H1 (cell line): ENCODE measurements at regions not wholly inside any gene's neighbourhood (a gene's known extent, or its start where the extent isn't known, plus 50 kb on each side); places are given as distances from the start of the nearest gene placed in this dataset.

Source experiments
- ATF3 ChIP-seq: IDR thresholded peaks from 2 replicates; pipeline ENCODE4 v1.6.1; 2011; ENCODE audit warnings: low read depth, mild to moderate bottlenecking, low read length; ENCODE audit not compliant: insufficient read depth
- CHD7 ChIP-seq: fragments of 300-600 bp; sonication (generic); IDR thresholded peaks from 2 replicates; pipeline ENCODE4 v1.7.1; 2012; ENCODE audit warnings: low read length, moderate library complexity, mild to moderate bottlenecking, inconsistent platforms; ENCODE audit not compliant: insufficient replicate concordance
- CTBP2 ChIP-seq: IDR thresholded peaks from 2 replicates; pipeline ENCODE4 v1.7.0; 2011; ENCODE audit warnings: borderline replicate concordance, mild to moderate bottlenecking, moderate library complexity, mixed read lengths, low read length; ENCODE audit not compliant: insufficient read depth, insufficient read length
- GABPA ChIP-seq: IDR thresholded peaks from 2 replicates; pipeline ENCODE4 v1.6.1; 2011; ENCODE audit warnings: mild to moderate bottlenecking, low read length, moderate library complexity, borderline replicate concordance; ENCODE audit not compliant: insufficient read depth
- KDM4A ChIP-seq: IDR thresholded peaks from one replicate; pipeline ENCODE4 v1.7.1; 2012; ENCODE audit warnings: low read depth, mild to moderate bottlenecking, moderate library complexity, low read length, inconsistent platforms; ENCODE audit not compliant: severe bottlenecking
- KDM5A ChIP-seq: fragments of 200-600 bp; IDR thresholded peaks from 2 replicates; pipeline ENCODE4 v1.7.1; 2012; ENCODE audit warnings: mild to moderate bottlenecking, low read length, inconsistent platforms, mixed read lengths
- MAFK ChIP-seq: IDR thresholded peaks from 2 replicates; pipeline ENCODE4 v1.6.1; 2012; ENCODE audit warnings: low read depth, mild to moderate bottlenecking, improper control_type of control experiment, low read length
- POLR2A ChIP-seq, 2 experiments: IDR thresholded peaks; 1 replicate in 1 of 2; 2 replicates in 1 of 2; pipeline ENCODE4 v1.6.1; 2011; ENCODE audit warnings: low read depth in 2 of 2, low read length in 2 of 2, mild to moderate bottlenecking in 2 of 2; ENCODE audit errors: control extremely low read depth in 1 of 2
- TCF12 ChIP-seq: IDR thresholded peaks from 2 replicates; pipeline ENCODE4 v1.6.1; 2011; ENCODE audit warnings: low read depth, mild to moderate bottlenecking, low read length
- ZNF274 ChIP-seq: IDR thresholded peaks from 2 replicates; pipeline ENCODE4 v1.7.0; 2012; ENCODE audit warnings: low read length, borderline replicate concordance; ENCODE audit errors: extremely low read depth

GRCh38 chr5:26014206-26014605, 1024.2 kb downstream of the CDH9 start (continued):
- TF ChIP-seq CHD7 (no peak), ATF3 (no peak), CTBP2 (no peak), TCF12 (no peak), GABPA (no peak), ZNF274 (no peak), KDM4A (no peak), KDM5A (no peak), POLR2A (IDR thresholded peaks at IDR 0.05; ENCODE audit: control extremely low read depth in 1 of 2, low read depth in 2 of 2, low read length in 2 of 2) (no peak), MAFK (no peak)
- TF ChIP-seq, all 59 proteins: peak for 0
